ENCODE measurements at regions not wholly inside any gene's neighbourhood (a gene's known extent, or its start where the extent isn't known, plus 50 kb on each side); places are given as distances from the start of the nearest gene placed in this dataset.

- TF ChIP-seq, protein P1, sequence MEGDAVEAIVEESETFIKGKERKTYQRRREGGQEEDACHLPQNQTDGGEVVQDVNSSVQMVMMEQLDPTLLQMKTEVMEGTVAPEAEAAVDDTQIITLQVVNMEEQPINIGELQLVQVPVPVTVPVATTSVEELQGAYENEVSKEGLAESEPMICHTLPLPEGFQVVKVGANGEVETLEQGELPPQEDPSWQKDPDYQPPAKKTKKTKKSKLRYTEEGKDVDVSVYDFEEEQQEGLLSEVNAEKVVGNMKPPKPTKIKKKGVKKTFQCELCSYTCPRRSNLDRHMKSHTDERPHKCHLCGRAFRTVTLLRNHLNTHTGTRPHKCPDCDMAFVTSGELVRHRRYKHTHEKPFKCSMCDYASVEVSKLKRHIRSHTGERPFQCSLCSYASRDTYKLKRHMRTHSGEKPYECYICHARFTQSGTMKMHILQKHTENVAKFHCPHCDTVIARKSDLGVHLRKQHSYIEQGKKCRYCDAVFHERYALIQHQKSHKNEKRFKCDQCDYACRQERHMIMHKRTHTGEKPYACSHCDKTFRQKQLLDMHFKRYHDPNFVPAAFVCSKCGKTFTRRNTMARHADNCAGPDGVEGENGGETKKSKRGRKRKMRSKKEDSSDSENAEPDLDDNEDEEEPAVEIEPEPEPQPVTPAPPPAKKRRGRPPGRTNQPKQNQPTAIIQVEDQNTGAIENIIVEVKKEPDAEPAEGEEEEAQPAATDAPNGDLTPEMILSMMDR (conservative IDR thresholded peaks at IDR 0.05 in 1 of 2, IDR thresholded peaks at IDR 0.05 in 1 of 2; ENCODE audit: low read depth in 1 of 2, low read length in 2 of 2): no peak
- no peak for TF ChIP-seq EZH2 (IDR thresholded peaks at IDR 0.05; ENCODE audit: low read length, missing control alignments)
Measured at GRCh38 chr20:52518735-52519134, 327.2 kb upstream of the ZFP64 start.
